GM13976 (cell line): ENCODE measurements at regions not wholly inside any gene's neighbourhood (a gene's known extent, or its start where the extent isn't known, plus 50 kb on each side); places are given as distances from the start of the nearest gene placed in this dataset.

ENCODE experiments used
- DNase-seq: peaks from one replicate; pipeline ENCODE4 v3.0.0; 2012; ENCODE audit warnings: low spot score
- CTCF ChIP-seq: IDR thresholded peaks from 2 replicates; pipeline ENCODE4 v1.5.1; 2012; ENCODE audit warnings: borderline replicate concordance, mild to moderate bottlenecking; ENCODE audit not compliant: insufficient read depth; ENCODE audit errors: extremely low read depth, missing control alignments, control extremely low read depth
- in situ Hi-C: fragments of 300-500 bp; cut with MboI; formaldehyde crosslinking; loops from one replicate; pipeline ENCODE4 v1.12.0; 2022; ENCODE audit warnings: low sequenced_read_pairs, mixed read lengths, inconsistent platforms; ENCODE audit not compliant: unreplicated experiment

GRCh38 chr20:56985066-56985685 is 281.3 kb downstream of the BMP7 start:
- TF ChIP-seq CTCF: no peak
- no peak for DNase-seq
- in situ Hi-C loops: no loop called here

GRCh38 chr20:56986476-56986875 is 280.0 kb downstream of the BMP7 start:
- no peak for TF ChIP-seq CTCF
- DNase-seq: no peak
- in situ Hi-C loops: no loop called here

- no peak for TF ChIP-seq CTCF
- no peak for DNase-seq
- in situ Hi-C loops: no loop called here
Measured at GRCh38 chr20:56986931-56987720, 279.3 kb downstream of the BMP7 start.

- in situ Hi-C loops: no loop called here
- DNase-seq: no peak
- no peak for TF ChIP-seq CTCF
Measured at GRCh38 chr20:56987986-56988385, 278.5 kb downstream of the BMP7 start.

GRCh38 chr20:56988446-56988845 is 278.0 kb downstream of the BMP7 start:
- in situ Hi-C loops: no loop called here
- no peak for DNase-seq
- no peak for TF ChIP-seq CTCF

- no peak for TF ChIP-seq CTCF
- in situ Hi-C loops: no loop called here
- DNase-seq: no peak
Measured at GRCh38 chr20:56989516-56989915, 276.9 kb downstream of the BMP7 start.
